ENCODE measurements at regions not wholly inside any gene's neighbourhood (a gene's known extent, or its start where the extent isn't known, plus 50 kb on each side); places are given as distances from the start of the nearest gene placed in this dataset.

- no peak for TF ChIP-seq POLR2A (IDR thresholded peaks at IDR 0.05)
- no peak for TF ChIP-seq CTCF (IDR thresholded peaks at IDR 0.05)
Observed at GRCh38 chr14:80403036-80403435, 191.7 kb upstream of the DIO2 start.
